Fibroblast of mammary gland (primary cell): ENCODE measurements at regions not wholly inside any gene's neighbourhood (a gene's known extent, or its start where the extent isn't known, plus 50 kb on each side); places are given as distances from the start of the nearest gene placed in this dataset.

Experiments used
- DNase-seq: peaks from one replicate; pipeline ENCODE4 v3.0.0-alpha.2; 2010; ENCODE audit warnings: low read depth
- H3K4me3 ChIP-seq: 2 replicates; pipeline ENCODE4 v1.5.1; 2011; ENCODE audit warnings: low read depth, mild to moderate bottlenecking, low read length, moderate library complexity; ENCODE audit not compliant: control insufficient read depth
- TF ChIP-seq, protein P1 (sequence below): conservative IDR thresholded peaks from 2 replicates; pipeline ENCODE4 v1.5.1; 2011; ENCODE audit warnings: low read depth, low read length, inconsistent platforms; ENCODE audit not compliant: control insufficient read depth, insufficient read depth

DNA sequence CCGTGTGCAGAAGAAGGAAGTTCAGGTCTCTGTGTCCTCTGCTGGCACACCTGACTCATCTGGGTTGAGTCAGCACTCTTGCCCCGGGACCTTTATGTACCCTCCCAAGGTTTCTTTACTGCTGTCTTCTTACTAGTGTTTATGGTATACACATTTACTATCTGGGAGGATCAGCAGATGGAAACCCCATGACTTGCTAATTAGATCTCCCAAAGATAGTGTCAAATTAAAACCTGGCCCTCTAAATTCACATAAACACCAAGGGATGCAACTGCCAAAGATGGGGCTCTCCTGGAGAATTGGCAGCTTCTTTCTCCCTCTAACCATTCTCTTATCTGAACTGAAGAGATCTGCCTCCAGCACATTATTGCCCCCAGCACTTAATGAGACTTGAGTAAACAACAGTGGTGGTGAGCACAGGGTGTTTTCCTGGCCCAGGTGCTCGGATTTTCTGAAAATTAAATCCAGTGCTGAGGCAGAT, 718.1 kb upstream of the SOX9 start:
- peak; percentile 10 for DNase-seq
- TF ChIP-seq, protein P1, sequence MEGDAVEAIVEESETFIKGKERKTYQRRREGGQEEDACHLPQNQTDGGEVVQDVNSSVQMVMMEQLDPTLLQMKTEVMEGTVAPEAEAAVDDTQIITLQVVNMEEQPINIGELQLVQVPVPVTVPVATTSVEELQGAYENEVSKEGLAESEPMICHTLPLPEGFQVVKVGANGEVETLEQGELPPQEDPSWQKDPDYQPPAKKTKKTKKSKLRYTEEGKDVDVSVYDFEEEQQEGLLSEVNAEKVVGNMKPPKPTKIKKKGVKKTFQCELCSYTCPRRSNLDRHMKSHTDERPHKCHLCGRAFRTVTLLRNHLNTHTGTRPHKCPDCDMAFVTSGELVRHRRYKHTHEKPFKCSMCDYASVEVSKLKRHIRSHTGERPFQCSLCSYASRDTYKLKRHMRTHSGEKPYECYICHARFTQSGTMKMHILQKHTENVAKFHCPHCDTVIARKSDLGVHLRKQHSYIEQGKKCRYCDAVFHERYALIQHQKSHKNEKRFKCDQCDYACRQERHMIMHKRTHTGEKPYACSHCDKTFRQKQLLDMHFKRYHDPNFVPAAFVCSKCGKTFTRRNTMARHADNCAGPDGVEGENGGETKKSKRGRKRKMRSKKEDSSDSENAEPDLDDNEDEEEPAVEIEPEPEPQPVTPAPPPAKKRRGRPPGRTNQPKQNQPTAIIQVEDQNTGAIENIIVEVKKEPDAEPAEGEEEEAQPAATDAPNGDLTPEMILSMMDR: no peak
- H3K4me3 ChIP-seq: no peak overlapping the region

DNA sequence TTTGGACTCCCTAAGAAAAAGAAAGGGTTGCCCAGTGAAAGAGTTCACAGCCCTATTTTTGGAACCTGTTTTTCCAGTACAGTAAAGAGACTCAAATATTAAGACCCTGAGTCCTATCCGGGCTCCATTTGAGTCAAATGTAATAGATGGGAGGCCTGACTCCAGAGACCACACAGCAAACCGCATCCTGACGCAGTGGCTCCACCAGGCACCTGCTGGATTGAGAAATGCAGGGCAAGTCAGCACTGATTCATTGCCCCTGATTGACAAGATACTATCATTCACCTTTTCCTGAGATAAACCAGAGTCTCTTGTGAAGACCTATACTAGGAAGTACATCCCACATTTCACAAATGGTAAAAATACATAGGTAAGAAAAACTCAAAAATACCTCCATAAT, 715.7 kb upstream of the SOX9 start:
- TF ChIP-seq, protein P1: no peak
- peak; percentile 10 for DNase-seq
- no peak overlapping the region for H3K4me3 ChIP-seq

DNA sequence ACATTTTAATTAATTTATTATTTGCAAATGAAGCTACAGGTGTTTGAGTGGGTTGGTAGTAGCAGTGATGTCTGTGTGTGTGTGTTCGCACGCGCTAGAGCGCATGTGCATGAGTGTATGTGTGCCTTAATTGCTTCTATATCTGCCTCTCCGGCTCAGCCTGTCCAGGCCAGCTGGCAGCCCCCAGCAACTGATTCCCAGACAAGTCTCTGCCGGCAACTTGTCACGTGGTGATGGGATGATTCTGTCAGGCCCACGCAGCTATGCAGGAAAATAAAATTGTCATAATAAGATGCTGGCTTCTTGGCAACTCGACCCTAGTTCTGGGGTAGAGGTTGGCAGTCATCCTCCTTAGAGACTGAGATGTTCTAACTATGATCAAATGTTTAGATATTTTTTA, 712.8 kb upstream of the SOX9 start:
- TF ChIP-seq, protein P1: no peak
- H3K4me3 ChIP-seq: no peak overlapping the region
- DNase-seq: peak; percentile 8

DNA sequence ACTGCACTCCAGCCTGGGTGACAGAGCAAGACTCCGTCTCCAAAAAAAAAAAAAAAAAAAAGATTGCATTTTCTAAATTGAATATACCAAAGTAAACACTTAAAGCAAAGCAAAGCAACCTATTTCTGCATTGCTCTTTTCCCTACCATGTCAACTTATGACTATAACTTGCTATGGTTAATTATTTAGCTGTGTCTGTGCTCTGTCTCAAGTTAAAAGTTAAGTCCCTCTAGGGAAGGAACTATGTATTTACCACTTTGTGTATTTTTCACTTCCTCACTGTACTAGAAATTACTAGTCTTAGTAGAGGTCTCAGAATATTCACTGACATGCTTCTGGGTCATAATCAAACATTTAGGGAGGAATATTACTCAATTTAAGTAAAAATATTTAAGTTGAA, 711.7 kb upstream of the SOX9 start:
- no peak for DNase-seq
- TF ChIP-seq, protein P1: no peak
- no peak overlapping the region for H3K4me3 ChIP-seq

DNA sequence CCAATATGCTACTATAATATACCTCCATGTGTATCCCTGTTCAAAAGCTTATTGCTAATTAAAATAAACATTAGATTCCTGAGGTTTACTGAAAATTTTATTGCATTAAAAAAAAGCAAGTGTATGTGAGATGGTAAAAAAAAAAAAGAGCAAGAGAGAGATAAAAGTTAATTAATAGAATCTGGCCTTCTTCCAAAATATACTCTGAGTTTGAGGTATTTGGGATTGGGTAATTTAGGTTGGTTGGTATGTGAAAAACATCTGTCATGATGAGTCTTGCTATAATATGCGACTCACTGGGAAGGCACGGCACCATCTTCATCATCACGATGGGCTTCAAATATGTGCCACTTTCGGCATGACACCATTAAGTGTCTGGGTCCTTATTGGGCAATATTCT, 711.1 kb upstream of the SOX9 start:
- TF ChIP-seq, protein P1: no peak
- DNase-seq: peak; percentile 84
- no peak overlapping the region for H3K4me3 ChIP-seq

DNA sequence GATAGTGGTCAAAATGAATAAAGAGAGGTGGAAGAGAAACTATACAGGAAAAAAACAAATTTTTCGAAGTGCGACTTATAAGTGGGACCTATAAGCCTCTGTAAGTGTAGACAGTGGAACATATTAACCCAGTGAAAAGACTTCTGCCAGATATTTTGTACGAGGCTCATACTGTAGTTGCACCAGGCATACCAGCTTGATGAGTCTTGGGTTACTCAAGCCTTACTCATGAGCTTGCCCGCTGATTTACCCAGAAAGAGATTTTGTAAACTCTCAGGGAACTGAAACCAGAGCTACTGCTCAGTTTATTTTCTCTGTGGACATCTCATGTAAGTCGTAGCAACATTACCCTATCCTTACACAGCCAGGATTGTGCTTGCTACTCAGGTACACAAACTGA, 708.0 kb upstream of the SOX9 start:
- TF ChIP-seq, protein P1: no peak
- H3K4me3 ChIP-seq: no peak overlapping the region
- peak; percentile 95 for DNase-seq

DNA sequence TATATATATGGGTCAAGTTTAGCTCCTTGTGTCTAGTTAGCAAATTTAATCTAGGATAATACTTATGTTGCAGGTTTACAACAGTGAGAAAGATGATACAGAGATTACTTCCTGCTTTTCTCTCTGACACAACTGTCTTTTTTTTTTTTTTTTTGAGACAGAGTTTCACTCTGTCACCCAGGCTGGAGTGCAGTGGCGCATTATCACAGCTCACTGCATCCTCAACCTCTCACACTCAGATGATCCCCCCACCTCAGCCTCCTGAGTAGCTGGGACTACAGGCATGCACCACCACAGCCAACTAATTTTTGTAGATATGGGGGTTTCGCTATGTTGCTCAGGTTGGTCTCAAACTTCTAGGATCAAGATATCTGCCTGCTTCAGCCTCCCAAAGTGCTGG, 706.9 kb upstream of the SOX9 start:
- DNase-seq: no peak
- TF ChIP-seq, protein P1: no peak
- no peak overlapping the region for H3K4me3 ChIP-seq
